ENCODE measurements at regions not wholly inside any gene's neighbourhood (a gene's known extent, or its start where the extent isn't known, plus 50 kb on each side); places are given as distances from the start of the nearest gene placed in this dataset.

- TF ChIP-seq YY1 (IDR thresholded peaks at IDR 0.05; ENCODE audit: insufficient read depth, insufficient read length) (no peak), SUZ12 (IDR thresholded peaks at IDR 0.05; ENCODE audit: extremely low read depth, insufficient read depth, insufficient read length) (no peak)
Measured at GRCh38 chr6:156010-156409, 136.3 kb upstream of the DUSP22 start.

Data from NT2/D1 (cell line).